Medulla oblongata (tissue), 1 donor: ENCODE measurements at regions not wholly inside any gene's neighbourhood (a gene's known extent, or its start where the extent isn't known, plus 50 kb on each side); places are given as distances from the start of the nearest gene placed in this dataset.

Experiments used
- DNase-seq: peaks from one replicate; pipeline ENCODE4 v3.0.0-alpha.2; 2015; ENCODE audit errors: extremely low spot score

- no peak for DNase-seq
Observed at GRCh38 chr5:158373608-158374395, 514.9 kb upstream of the CLINT1 start.

GRCh38 chr5:158369241-158369640, 510.3 kb upstream of the CLINT1 start:
- no peak for DNase-seq

DNA sequence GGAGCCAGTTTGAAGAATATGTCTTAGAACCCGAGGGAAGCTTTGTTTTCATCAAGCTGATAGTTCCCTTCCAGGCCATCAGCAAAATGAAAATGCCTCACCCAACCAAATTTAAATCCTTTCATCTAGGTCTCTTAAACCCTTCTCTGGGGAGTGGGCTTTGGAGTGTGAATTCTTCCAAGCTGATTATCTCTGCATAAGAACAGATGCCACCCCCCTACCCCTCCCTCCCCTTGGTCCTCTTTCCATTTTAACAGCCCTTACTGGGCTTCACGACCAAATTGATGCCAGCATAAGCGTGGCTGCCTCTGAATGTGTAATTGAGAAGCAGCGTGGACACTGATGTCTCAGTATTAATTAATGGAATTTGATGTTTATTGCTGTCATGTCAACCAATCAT, 509.7 kb upstream of the CLINT1 start:
- no peak for DNase-seq

DNA sequence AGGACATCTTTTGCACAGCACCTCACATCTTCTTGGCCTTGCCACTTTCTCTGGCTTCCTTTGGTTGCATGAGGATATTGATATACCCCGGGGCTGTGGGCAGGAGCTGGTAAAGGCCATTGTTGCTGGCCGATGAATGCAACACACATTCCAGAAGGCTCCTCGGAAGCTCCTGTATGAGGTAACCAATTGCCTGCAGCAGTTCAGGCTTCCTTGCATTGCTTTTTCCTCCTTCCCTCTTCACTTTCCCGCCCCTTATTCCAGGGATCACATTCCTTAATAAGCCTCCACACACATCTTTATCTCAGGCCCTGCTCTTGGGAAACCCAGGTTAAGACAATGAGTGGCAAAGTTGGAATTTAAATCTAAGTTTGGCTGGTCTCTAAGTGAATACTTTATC, 505.4 kb upstream of the CLINT1 start:
- DNase-seq, result no peak

- no peak for DNase-seq
Observed at GRCh38 chr5:158354958-158355357, 496.0 kb upstream of the CLINT1 start.

DNA sequence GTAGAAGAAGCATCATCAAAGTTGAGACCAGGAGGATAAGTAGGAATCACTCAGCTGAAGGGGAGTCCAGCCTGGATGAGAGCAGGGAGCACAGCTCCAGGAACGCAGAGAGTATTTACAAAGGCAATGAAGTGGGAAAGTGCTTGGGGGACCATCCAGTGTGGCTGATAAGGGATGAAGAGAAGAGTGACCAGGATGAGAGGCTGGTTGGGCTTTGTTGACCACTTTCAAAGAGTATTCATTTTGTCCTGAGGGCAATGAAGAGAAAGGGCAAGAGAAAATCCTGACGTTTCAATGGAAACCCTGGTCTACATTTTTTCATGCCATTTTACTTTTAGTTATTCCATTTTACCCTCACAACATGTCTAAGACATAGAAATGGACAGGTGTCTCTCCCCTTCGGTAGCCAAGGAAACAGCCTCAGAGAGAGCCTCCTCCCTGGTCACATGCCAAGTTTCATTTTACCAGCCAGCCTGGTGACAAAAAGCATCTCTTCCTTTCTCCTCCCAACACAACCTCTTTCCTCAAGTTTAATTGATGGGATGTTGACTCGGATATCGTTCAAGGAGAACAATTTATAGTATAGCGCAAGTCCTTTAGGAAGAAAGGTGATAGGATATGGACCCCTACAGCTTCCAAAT, 492.7 kb upstream of the CLINT1 start:
- DNase-seq, result no peak

DNA sequence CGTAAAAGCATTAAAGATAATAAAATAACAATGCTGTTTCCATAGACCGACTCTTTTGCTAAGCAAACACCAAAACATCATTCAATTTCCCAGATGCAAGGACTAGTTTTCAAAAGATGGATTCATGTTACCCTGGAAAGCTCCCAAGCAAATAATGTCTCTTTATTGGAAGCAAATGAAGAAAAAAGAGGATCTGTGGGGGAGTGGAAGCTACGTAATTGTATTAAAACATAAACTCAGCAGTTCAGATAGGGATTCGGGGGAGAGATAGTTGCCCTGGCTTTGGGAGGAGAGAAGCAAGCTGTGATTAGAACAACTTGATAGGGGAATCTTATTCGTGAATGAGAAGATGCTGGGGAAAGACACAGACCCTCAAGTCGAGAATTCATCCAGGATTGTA, 491.0 kb upstream of the CLINT1 start:
- no peak for DNase-seq

DNA sequence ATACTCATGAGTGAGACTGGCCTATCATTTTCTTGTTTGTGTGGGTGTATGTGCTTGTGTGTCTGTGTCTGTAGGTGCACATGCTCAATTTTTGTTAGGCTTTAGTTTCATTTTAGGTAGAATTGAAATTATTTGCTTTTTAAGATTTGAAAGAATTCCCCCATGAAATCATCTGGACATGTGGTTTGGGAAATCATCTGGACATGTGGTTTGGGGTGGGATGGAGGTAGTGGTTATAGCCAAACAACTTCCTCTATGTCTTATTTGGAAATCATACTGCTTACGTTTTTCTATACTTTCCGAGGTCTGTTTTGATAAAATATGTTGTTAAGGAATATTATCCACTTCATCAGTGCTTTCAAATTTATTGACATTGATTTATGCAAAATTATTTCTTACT, 485.4 kb upstream of the CLINT1 start:
- no peak for DNase-seq

DNA sequence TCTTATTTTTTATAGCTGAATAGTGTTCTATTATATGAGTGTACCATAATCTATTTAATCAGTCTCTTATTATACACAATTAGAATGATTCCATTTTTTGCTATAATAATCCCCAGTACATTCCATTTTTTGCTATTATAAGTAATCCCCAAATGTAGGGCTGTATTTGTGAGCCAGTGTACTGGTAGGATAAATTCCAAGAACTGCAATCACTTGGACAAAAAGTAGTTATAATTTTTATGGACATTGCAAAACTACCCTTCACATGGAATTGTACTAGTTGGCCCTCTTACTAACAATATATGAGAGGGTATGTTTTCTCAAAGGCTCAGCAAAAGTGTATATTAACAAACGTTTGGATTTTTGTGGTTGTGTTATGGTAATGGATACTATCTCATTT, 481.7 kb upstream of the CLINT1 start:
- DNase-seq, result no peak

DNA sequence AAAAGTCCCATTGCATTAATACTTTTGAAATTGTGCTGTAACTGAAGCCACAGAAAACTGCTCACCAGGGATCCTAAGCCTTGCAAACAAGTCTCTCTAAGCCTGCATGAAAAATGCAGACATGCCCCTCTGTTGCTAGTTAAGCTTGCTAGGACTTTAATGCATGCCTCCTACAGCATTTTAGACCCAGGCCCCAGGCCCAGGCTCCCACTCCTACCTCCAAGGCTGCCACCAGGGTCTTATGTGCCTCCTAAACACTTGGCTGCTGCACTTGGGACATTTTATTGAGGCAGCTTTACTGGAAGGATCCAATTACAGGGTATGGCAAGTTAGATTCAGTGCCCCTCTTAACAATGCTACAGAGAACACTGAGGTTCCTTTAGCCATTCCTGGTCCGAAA, 467.3 kb upstream of the CLINT1 start:
- DNase-seq, result no peak

GRCh38 chr5:158324236-158324635, 465.3 kb upstream of the CLINT1 start:
- DNase-seq, result no peak

DNA sequence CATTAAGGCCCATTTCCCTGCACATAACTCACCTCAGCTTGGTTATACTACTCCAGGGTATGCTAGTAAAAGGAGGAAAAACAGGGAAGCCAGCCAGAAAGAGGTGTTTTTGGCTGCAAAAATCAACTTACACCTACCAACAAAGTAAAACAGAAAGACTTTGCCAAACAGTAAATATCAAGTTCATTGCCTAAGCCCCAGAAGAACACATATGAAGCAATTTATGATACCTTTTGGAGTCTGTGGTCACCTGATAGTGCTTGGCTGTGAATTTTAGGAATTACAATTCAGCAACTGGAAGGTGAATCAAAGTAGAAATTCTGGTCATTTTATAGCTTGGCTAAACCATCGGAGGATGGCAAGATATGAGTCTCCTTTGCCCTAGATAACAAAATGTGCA, 463.7 kb upstream of the CLINT1 start:
- no peak for DNase-seq

- DNase-seq, result no peak
Observed at GRCh38 chr5:158320934-158321333, 462.0 kb upstream of the CLINT1 start.

DNA sequence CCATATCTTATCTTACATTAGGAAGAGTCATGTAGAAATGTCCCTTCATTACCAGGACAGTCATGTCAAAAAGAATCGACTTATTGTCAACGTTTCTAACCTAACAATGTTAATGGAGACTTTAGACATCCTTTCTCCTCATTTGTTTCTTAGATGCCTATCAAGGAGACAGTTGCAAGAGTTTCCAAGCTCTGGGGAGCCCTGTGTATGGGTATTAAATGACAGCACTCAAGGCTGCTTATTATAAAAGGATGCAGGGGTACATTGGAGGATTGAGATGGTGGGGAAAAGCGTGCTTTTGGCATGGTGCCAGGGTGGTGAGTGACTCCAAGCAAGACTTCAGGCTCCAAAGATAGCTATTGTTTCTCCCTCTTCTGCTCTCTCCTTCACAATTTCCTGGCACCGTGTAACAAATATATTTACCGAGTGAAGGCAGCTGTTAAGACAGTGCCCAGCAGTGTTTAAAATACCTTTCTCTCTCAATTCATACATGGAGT, 461.3 kb upstream of the CLINT1 start:
- DNase-seq, result no peak

DNA sequence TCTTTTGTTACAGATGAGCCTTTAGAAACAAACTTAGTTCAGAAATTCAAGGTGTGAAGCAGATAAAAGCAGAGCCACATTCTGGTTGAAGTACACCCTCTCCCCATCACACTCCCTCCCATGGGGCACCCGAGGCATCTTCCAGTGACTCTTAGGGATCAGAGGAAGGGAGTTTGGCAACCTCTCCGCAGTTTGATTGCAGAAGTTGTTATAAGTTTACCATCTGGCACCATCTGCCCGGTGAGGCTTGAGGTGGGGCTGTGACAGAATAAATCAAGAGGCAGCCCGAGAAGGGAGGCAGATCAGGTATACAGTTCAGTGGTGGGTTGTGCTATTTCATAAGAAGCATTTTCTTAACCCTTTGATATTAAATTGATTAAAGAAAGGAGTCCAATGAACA, 458.6 kb upstream of the CLINT1 start:
- DNase-seq, result no peak

GRCh38 chr5:158313733-158314464, 455.0 kb upstream of the CLINT1 start:
- DNase-seq, result peak; percentile 3

DNA sequence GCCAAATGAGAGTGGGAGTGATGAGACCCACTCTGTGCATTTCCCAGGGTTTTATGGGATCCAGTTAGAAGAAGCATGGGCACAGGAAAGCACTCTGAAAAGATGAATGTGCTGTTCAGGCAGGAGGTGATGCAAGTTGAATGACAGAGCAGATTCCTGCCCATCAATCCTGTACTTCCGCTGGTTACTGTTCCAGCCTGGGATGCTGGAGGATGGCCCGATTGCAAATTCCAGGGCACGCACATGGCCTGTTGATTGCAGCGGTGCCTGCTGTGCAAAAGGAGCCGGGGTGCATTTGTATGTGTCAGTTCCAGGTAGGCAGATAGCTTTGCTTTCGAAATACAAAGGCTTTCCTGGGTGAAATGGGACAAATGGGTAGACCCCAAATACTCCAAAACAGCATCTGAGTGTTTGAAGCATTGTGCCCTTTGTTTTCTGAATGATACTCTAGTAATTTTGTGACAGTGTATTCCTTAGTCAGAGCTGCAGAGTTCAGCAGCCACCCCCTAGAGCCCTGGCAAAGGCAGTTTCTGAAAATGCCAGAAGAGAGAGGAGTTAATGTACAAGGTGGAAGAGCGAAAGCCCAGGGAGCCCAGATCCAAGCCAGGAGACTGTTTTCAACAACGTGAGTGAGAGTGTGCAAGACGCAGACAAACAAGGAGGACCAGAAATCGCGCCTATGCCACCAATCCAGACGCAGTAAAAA, 454.2 kb upstream of the CLINT1 start:
- DNase-seq, result no peak

DNA sequence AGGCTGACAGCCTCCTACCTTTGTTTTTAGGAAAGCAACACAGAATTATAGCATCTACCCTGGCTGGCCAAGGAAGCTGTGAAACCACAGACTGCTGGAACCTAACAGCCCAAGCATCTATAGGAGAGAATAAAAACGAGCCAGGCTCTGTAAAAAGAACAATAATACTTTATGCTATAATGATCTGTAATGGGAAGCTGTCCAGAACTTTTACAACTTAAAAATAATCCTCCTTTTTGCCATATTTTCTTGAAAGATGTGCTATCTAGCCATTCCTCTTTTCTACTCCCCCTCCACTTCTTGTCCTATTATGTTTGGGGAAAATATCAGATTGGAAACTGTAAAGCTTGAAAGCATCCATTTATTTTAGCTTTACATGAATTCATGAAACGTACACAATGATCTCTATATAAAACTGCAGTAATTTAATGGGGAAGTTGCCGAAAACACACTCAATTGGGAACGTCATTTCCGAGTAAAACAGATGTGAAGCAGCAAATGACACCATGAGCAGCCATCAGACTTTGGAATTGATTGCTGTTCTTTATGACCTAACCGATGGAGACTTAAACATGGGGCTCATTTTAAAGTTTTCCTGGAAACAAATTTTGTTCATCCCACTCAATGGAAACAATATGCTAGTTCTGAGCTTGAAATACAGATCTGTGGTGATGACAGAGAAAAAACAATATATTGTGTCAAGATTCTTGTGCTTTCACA, 450.3 kb upstream of the CLINT1 start:
- DNase-seq, result no peak

GRCh38 chr5:158308429-158309025, 449.6 kb upstream of the CLINT1 start:
- no peak for DNase-seq

DNA sequence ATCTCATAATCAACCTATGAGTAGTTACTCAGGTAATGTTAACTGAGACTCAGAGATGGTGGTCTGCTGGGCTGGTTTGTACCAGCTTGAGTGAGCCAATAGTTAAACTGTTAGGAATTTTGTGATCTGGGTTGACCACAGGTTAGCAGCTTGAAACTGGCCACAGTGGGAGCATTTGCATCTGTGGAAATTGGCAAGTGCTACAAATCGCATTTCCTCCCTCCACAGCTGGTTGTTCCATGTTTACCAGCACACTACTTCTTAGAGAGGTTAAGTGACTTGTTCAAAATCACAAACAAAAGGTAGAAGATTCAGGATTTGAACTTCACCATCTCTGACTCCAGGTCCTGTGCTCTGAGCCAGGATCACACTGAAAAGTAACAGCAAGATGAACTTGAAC, 446.9 kb upstream of the CLINT1 start:
- DNase-seq, result no peak

- no peak for DNase-seq
Observed at GRCh38 chr5:158304607-158305006, 445.7 kb upstream of the CLINT1 start.
